ENCODE measurements at regions not wholly inside any gene's neighbourhood (a gene's known extent, or its start where the extent isn't known, plus 50 kb on each side); places are given as distances from the start of the nearest gene placed in this dataset.

DNA sequence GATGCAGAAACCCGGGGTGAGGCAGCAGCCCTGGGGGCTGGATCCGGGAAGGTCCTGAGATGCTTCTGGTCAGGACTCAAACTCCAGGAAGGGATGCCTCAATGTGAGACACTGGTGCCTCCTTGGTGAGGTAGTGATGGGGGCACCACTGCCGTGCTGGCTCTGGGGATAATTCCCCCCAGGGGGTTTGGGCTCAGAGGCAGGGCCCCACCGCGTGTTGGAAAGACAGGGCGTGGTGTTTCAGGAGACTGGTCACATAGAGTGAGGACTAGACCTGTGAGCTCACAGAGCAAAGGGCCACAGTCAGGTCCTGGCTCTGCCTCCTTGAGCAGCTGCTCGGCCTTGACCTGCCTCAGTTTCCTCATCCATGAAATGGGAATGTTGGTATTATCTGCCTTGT, 361.9 kb downstream of the GLRX3 start (continued):
- TF ChIP-seq, protein P1, sequence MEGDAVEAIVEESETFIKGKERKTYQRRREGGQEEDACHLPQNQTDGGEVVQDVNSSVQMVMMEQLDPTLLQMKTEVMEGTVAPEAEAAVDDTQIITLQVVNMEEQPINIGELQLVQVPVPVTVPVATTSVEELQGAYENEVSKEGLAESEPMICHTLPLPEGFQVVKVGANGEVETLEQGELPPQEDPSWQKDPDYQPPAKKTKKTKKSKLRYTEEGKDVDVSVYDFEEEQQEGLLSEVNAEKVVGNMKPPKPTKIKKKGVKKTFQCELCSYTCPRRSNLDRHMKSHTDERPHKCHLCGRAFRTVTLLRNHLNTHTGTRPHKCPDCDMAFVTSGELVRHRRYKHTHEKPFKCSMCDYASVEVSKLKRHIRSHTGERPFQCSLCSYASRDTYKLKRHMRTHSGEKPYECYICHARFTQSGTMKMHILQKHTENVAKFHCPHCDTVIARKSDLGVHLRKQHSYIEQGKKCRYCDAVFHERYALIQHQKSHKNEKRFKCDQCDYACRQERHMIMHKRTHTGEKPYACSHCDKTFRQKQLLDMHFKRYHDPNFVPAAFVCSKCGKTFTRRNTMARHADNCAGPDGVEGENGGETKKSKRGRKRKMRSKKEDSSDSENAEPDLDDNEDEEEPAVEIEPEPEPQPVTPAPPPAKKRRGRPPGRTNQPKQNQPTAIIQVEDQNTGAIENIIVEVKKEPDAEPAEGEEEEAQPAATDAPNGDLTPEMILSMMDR (conservative IDR thresholded peaks at IDR 0.05; ENCODE audit: low read depth in 2 of 2) = no peak
- TF ChIP-seq EZH2 (IDR thresholded peaks at IDR 0.05; ENCODE audit: low read depth, unreplicated experiment) (no peak), POLR2AphosphoS5 (IDR thresholded peaks at IDR 0.05; ENCODE audit: low read depth) (no peak), ZNF331 (CRISPR knock-in tag; IDR thresholded peaks at IDR 0.05; ENCODE audit: low read depth) (no peak), NANOG (IDR thresholded peaks at IDR 0.05; ENCODE audit: borderline replicate concordance) (no peak), STAT1 (IDR thresholded peaks at IDR 0.05; ENCODE audit: unreplicated experiment) (no peak), JUNB (IDR thresholded peaks at IDR 0.05; ENCODE audit: unreplicated experiment) (no peak), CREB1 (CRISPR knock-in tag; IDR thresholded peaks at IDR 0.05; ENCODE audit: low read depth) (no peak)
- TF ChIP-seq, protein P2, sequence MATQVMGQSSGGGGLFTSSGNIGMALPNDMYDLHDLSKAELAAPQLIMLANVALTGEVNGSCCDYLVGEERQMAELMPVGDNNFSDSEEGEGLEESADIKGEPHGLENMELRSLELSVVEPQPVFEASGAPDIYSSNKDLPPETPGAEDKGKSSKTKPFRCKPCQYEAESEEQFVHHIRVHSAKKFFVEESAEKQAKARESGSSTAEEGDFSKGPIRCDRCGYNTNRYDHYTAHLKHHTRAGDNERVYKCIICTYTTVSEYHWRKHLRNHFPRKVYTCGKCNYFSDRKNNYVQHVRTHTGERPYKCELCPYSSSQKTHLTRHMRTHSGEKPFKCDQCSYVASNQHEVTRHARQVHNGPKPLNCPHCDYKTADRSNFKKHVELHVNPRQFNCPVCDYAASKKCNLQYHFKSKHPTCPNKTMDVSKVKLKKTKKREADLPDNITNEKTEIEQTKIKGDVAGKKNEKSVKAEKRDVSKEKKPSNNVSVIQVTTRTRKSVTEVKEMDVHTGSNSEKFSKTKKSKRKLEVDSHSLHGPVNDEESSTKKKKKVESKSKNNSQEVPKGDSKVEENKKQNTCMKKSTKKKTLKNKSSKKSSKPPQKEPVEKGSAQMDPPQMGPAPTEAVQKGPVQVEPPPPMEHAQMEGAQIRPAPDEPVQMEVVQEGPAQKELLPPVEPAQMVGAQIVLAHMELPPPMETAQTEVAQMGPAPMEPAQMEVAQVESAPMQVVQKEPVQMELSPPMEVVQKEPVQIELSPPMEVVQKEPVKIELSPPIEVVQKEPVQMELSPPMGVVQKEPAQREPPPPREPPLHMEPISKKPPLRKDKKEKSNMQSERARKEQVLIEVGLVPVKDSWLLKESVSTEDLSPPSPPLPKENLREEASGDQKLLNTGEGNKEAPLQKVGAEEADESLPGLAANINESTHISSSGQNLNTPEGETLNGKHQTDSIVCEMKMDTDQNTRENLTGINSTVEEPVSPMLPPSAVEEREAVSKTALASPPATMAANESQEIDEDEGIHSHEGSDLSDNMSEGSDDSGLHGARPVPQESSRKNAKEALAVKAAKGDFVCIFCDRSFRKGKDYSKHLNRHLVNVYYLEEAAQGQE (IDR thresholded peaks at IDR 0.05; ENCODE audit: unreplicated experiment) = no peak

DNA sequence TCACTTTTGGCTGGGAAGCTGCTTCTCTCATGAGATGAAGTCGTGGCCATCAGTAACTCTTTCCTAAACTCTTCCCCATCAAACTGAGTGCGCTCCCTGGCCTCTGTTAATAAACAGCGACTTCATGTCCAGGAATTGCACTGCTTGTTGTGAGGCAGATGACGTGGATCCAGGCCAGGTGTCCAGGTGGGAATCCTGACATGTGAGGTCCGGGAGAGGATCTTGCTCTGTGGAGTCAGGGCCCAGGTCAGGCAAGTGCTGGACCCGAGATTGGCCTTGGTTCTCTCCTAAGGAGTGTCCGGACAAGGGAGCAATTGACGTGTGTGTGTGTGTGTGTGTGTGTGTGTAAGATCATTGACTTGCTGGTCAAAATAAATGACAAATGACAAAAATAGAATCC, 362.7 kb downstream of the GLRX3 start:
- no peak overlapping the region for H3K4me2 ChIP-seq
- Mint-ChIP-seq H3K36me3 (ENCODE audit: low read depth) (peaks cover 64% of the 10 kb centered on the region), H3K4me1 (no peaks in the 10 kb centered on the region), H3K27ac (no peak overlapping the region), H3K4me3 (no peak overlapping the region), H3K27me3 (ENCODE audit: insufficient read depth, low read depth, poor library complexity) (peaks cover 3% of the 10 kb centered on the region), H3K9me3 (peaks cover 100% of the 10 kb centered on the region)
- no peak overlapping the region for H3K27ac ChIP-seq (ENCODE audit: low read depth)
- ATAC-seq (no peak), DNase-seq (ENCODE audit: low spot score) (no peak)
- H3K4me3 ChIP-seq = no peak overlapping the region
- no peaks in the 10 kb centered on the region for H3F3A ChIP-seq (replicated peaks; ENCODE audit: low read depth)
- H3K36me3 ChIP-seq (ENCODE audit: insufficient read depth) = no peaks in the 10 kb centered on the region
- no peaks in the 10 kb centered on the region for H3K27me3 ChIP-seq (ENCODE audit: insufficient read depth)
- H2AFZ ChIP-seq = no peak overlapping the region
- no peaks in the 10 kb centered on the region for H4K20me1 ChIP-seq (replicated peaks; ENCODE audit: insufficient read depth)
- no peaks in the 10 kb centered on the region for H3K79me2 ChIP-seq (replicated peaks; ENCODE audit: insufficient read depth)
- H3K9me2 ChIP-seq (ENCODE audit: insufficient read depth) = no peaks in the 10 kb centered on the region
- no peaks in the 10 kb centered on the region for H3K4me1 ChIP-seq (ENCODE audit: insufficient read depth)
- TF ChIP-seq, protein P1 (conservative IDR thresholded peaks at IDR 0.05; ENCODE audit: low read depth in 2 of 2) = no peak
- TF ChIP-seq EZH2phosphoT487 (IDR thresholded peaks at IDR 0.05; ENCODE audit: unreplicated experiment) (no peak), JUNB (IDR thresholded peaks at IDR 0.05; ENCODE audit: unreplicated experiment) (no peak), EZH2 (IDR thresholded peaks at IDR 0.05; ENCODE audit: low read depth, unreplicated experiment) (no peak), NANOG (IDR thresholded peaks at IDR 0.05; ENCODE audit: borderline replicate concordance) (no peak), ZNF331 (CRISPR knock-in tag; IDR thresholded peaks at IDR 0.05; ENCODE audit: low read depth) (no peak), CREB1 (CRISPR knock-in tag; IDR thresholded peaks at IDR 0.05; ENCODE audit: low read depth) (no peak)
- TF ChIP-seq, protein P2 (IDR thresholded peaks at IDR 0.05; ENCODE audit: unreplicated experiment) = no peak

All from GM23338 (cell line).